Heart left ventricle (tissue), 16 donors: ENCODE measurements at regions not wholly inside any gene's neighbourhood (a gene's known extent, or its start where the extent isn't known, plus 50 kb on each side); places are given as distances from the start of the nearest gene placed in this dataset.

Experiments used
- ATAC-seq, 4 donors: fragments of 200-7000 bp; cut with Tn5 transposase; one replicate each; pipeline ENCODE4 v1.9.1; 2020 to 2022; ENCODE audit warnings: moderate library complexity in 4 of 4, mild to moderate bottlenecking in 3 of 4, moderate number of reproducible peaks in 1 of 4
- DNase-seq, 5 donors: peaks; one replicate each; pipeline ENCODE4 v3.0.0-alpha.2; 2020
- H3K27ac ChIP-seq, 12 donors: fragments of 200-600 bp; sonication (generic) in 4 of 12; one replicate each; pipeline versions ENCODE4 v1.5.0 to v1.8.0; 2016 to 2022; ENCODE audit warnings: mild to moderate bottlenecking in 2 of 12
- H3K27me3 ChIP-seq, 9 donors: fragments of 200-600 bp; sonication (generic) in 2 of 9; one replicate each; pipeline versions ENCODE4 v1.5.1 to v1.8.0; 2016 to 2022; ENCODE audit warnings: mild to moderate bottlenecking in 3 of 9
- H3K36me3 ChIP-seq, 9 donors: fragments of 200-600 bp; sonication (generic) in 2 of 9; one replicate each; pipeline versions ENCODE4 v1.5.0 to v1.8.0; 2018 to 2022; ENCODE audit warnings: mild to moderate bottlenecking in 2 of 9
- H3K4me1 ChIP-seq, 12 donors: fragments of 200-600 bp; sonication (generic) in 4 of 12; one replicate each; pipeline versions ENCODE4 v1.5.0 to v1.8.0; 2016 to 2022; ENCODE audit warnings: mild to moderate bottlenecking in 3 of 12
- H3K4me3 ChIP-seq, 12 donors: fragments of 200-600 bp; sonication (generic) in 4 of 12; one replicate each; pipeline versions ENCODE4 v1.5.0 to v1.8.0; 2017 to 2022; ENCODE audit warnings: mild to moderate bottlenecking in 9 of 12, moderate library complexity in 4 of 12
- H3K9me3 ChIP-seq, 12 donors: fragments of 200-600 bp; sonication (generic) in 4 of 12; one replicate each; pipeline versions ENCODE4 v1.5.0 to v1.8.0; 2016 to 2022; ENCODE audit warnings: mild to moderate bottlenecking in 1 of 12
- POLR2A ChIP-seq, 2 donors: fragments of 450-650 bp; IDR thresholded peaks; one replicate each; pipeline ENCODE4 v1.6.1; 2017; ENCODE audit warnings: antibody characterized with exemption in 2 of 2, mild to moderate bottlenecking in 2 of 2, moderate library complexity in 2 of 2
- WGBS, 4 donors: extraction: QIAGEN DNeasy Blood & Tissue Kit in 2 of 4; methylation state at CpG; one replicate each; pipeline versions ENCODE4 v1.1.5 to v1.1.7; 2013 to 2018; 5-methylcytosine and 5-hydroxymethylcytosine counted together
- intact Hi-C, 10 donors: fragments of 100-400 bp; cut with DNase I; formaldehyde crosslinking; loops; one replicate each; pipeline versions ENCODE4 v1.11.1 to v1.14.2; 2022
- TF ChIP-seq, protein P1 (sequence below), 12 donors: fragments of 200-600 bp; sonication (generic) in 4 of 12; IDR thresholded peaks; one replicate each; pipeline versions ENCODE4 v1.5.0 to v1.8.0; 2018 to 2022; ENCODE audit warnings: antibody characterized with exemption in 12 of 12, mild to moderate bottlenecking in 5 of 12
- donor health status: ischemic (EF 13 %, LVEDD 7.1; RV severe dilation, severe dysfunction).
- donor health status: healthy with polysubstance abuse.
- donor health status: DM: no; HTN: yes; CAD: no.
- donor health status: DM: no; HTN: no; CAD: no.
- donor health status: ischemic (EF 25% LVEDD 6.9; RV normal size, moderate dysfunction).
- donor health status: ischemic (EF 25% LVEDD 5.7; RV mildly dilated, moderate dysfunction).
- donor health status: healthy.
- donor health status: DM: yes; HTN: yes; CAD: no.
- donor health status: ischemic (EF 35%, LVEDD 5.7; RV mildly dilated, moderate dysfunction).
- donor health status: nonischemic (EF 11% LVEDD 7.7; RV severe dilation, severe dysfunction).
- donor health status: DM: yes; HTN: yes; CAD: no.
- donor health status: PGD.
- donor health status: ischemic (EF 29% LVEDD 5.4; RV normal size, mild dysfunction).
- donor health status: nonischemic (EF 23%, LVEDD 6.1; RV moderate dilation, normal function).

DNA sequence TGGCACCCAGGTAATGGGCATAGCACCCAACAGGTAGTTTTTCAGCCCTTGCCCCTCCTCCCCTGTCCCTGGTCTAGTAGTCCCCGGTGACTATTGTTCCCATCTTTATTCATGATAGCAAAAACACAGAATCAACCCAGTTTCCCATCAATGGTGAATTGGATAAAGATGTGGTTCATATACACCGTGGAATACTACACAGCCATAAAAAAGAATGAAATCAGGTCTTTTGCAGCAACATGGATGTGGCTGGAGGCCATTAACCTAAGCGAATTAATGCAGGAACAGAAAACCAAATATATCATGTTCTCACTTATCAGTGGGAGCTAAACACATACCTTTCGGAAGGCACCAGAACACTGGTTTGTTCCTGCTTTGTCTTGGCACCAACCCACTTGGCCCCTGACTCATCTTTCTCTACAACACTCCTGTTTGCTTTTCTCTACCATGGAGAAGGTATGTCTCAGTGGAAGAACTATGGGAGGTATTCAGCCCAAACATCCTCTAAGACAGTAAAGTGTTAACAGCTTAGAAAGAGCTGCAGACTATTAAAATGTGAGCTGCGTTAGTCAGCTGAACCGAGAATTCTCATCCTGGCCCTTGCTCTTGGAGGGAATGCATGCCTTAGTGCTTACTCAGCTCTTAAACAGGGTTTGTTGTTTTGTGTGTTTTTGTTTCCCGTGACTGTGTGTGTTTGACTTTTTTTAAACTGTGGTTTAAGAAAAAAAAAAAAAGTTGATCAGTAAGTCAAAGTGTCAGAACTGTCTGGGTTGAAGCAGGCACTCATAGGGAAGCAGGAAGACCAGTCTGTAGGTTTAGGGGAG, 203.0 kb downstream of the TOMM20 start:
- Histone ChIP-seq H3K36me3 (no peaks in the 10 kb centered on the region), H3K27ac (peak overlapping the region; percentile 19 to 87 (median 57)), H3K4me3 (no peak overlapping the region), H3K4me1 (peaks cover 6 to 58% (median 38%) of the 10 kb centered on the region in 12 donors), H3K9me3 (no peaks in the 10 kb centered on the region), H3K27me3 (no peaks in the 10 kb centered on the region)
- peak; percentile 40 to 73 (median 62) for ATAC-seq
- no peak for TF ChIP-seq POLR2A (IDR thresholded peaks at IDR 0.05)
- TF ChIP-seq, protein P1, sequence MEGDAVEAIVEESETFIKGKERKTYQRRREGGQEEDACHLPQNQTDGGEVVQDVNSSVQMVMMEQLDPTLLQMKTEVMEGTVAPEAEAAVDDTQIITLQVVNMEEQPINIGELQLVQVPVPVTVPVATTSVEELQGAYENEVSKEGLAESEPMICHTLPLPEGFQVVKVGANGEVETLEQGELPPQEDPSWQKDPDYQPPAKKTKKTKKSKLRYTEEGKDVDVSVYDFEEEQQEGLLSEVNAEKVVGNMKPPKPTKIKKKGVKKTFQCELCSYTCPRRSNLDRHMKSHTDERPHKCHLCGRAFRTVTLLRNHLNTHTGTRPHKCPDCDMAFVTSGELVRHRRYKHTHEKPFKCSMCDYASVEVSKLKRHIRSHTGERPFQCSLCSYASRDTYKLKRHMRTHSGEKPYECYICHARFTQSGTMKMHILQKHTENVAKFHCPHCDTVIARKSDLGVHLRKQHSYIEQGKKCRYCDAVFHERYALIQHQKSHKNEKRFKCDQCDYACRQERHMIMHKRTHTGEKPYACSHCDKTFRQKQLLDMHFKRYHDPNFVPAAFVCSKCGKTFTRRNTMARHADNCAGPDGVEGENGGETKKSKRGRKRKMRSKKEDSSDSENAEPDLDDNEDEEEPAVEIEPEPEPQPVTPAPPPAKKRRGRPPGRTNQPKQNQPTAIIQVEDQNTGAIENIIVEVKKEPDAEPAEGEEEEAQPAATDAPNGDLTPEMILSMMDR (IDR thresholded peaks at IDR 0.05): no peak
- WGBS, 4 donors: 51 to 59% (median 53%) methylated on average over 7 of the region's 7 CpGs
- no peak for DNase-seq
- intact Hi-C loops: loop anchor here in 5 of 10 donors (2.0 to 5.0 kb wide), 4 partner anchors 37 to 55 kb away; no protein-coding TSS in a partner anchor

DNA sequence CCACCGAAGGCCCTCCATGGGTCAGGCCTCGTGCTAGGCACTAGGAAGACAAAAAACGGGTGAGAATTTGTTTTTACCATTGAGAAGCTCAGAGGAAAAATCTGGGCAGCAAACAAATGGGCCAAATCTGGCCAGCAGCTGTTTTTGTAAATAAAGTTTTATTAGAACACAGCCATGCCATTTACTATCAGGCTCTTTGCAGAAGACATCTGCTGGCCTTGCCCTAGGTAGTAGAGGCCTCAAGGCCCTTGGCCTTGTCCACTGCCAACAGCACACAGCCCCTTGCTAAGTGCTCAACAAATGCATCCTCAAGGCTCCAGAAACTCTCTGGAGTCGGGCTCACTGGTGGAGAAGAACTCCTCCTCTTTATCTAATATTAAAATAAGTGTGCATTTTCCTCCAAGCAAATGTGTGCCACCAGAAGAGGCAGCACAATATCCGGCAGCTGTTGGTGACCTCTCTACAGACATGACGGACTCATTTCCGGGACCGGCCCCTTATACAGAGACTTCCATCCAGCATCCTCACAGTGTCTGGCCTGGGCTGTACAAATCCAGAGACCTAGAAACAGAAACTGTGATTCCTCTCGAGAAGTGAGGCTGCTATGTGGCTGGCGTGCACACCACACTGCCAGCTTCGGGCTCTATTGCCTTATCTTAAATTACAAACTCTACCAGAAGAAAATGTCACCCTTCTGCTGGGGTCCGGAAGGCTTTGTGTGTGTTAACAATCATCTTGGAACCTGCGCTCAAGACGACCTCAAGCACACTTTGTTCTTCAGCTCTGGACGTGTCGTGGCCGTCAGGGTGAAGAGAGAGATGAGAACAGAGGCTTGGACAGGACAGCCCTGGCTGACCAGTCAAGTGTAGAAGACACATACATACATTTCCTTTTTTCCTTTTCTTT, 203.9 kb downstream of the TOMM20 start:
- ATAC-seq: peak in 2 of 4 donors; percentile 10 to 25
- H3K36me3 ChIP-seq: no peaks in the 10 kb centered on the region
- no peak overlapping the region for H3K4me3 ChIP-seq
- peaks cover 6 to 68% (median 47%) of the 10 kb centered on the region in 12 donors for H3K4me1 ChIP-seq
- 73 to 84% (median 76%) methylated on average over 17 of the region's 17 CpGs for WGBS, 4 donors
- H3K27me3 ChIP-seq: no peaks in the 10 kb centered on the region
- peak in 1 of 5 donors; percentile 12 for DNase-seq
- peak overlapping the region in 9 of 12 donors; percentile 39 to 87 (median 58) for H3K27ac ChIP-seq
- intact Hi-C loops: loop anchor here in 6 of 10 donors (2.0 to 5.0 kb wide), 6 partner anchors 38 to 63 kb away; no protein-coding TSS in a partner anchor
- no peaks in the 10 kb centered on the region for H3K9me3 ChIP-seq
- TF ChIP-seq POLR2A (IDR thresholded peaks at IDR 0.05): no peak
- TF ChIP-seq, protein P1 (IDR thresholded peaks at IDR 0.05): peak in 1 of 12 donors; percentile 13

DNA sequence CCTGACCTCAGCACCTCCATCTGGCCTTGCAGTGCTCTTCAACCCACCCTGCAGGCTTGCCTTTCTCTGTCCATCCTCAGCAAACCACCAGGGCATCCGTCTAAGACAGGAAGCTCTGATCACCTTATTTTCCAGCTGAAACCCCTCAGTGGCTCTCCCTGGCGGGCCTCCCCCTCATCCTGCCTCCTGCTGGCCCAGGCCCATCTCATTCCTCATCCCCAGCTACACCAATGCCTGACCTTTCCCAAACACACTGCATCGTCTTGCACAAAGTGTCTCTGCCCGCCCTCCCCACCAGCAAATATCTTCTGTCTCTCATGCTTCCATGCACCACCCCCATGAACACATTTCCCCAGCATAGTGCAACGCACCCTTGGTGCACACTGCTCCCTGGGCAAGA, 205.0 kb downstream of the TOMM20 start:
- no peak overlapping the region for H3K4me3 ChIP-seq
- no peak for ATAC-seq
- WGBS, 4 donors: 92 to 95% (median 93%) methylated on average over 5 of the region's 5 CpGs
- intact Hi-C loops: loop anchor here in 3 of 10 donors (2.0 to 5.0 kb wide), 3 partner anchors 49 to 64 kb away; no protein-coding TSS in a partner anchor
- H3K27ac ChIP-seq: no peak overlapping the region
- H3K9me3 ChIP-seq: no peaks in the 10 kb centered on the region
- peaks cover 14 to 74% (median 58%) of the 10 kb centered on the region in 12 donors for H3K4me1 ChIP-seq
- H3K36me3 ChIP-seq: no peaks in the 10 kb centered on the region
- DNase-seq: peak in 1 of 5 donors; percentile 5
- no peaks in the 10 kb centered on the region for H3K27me3 ChIP-seq
- TF ChIP-seq, protein P1 (IDR thresholded peaks at IDR 0.05): no peak
- TF ChIP-seq POLR2A (IDR thresholded peaks at IDR 0.05): no peak
